Liver (tissue), 8 donors: ENCODE measurements at regions not wholly inside any gene's neighbourhood (a gene's known extent, or its start where the extent isn't known, plus 50 kb on each side); places are given as distances from the start of the nearest gene placed in this dataset.

Experiments
- DNase-seq: peaks from one replicate; pipeline ENCODE4 v3.0.0-alpha.2; 2017; ENCODE audit warnings: low spot score
- H3K27ac ChIP-seq, 2 donors: one replicate each; pipeline ENCODE4 v1.7.0; 2013; ENCODE audit warnings: inconsistent platforms in 2 of 2, low read length in 2 of 2, control low read depth in 1 of 2, low read depth in 1 of 2, mild to moderate bottlenecking in 1 of 2
- H3K27me3 ChIP-seq, 4 donors: one replicate each; pipeline versions ENCODE4 v1.6.1 to v1.7.0; 2013; ENCODE audit warnings: low read length in 3 of 4, inconsistent platforms in 1 of 4, mild to moderate bottlenecking in 1 of 4, moderate library complexity in 1 of 4; ENCODE audit not compliant: control insufficient read depth in 4 of 4, insufficient read depth in 4 of 4
- H3K36me3 ChIP-seq, 4 donors: one replicate each; pipeline versions ENCODE4 v1.6.1 to v1.7.0; 2013; ENCODE audit warnings: low read length in 3 of 4, mild to moderate bottlenecking in 3 of 4, low read depth in 1 of 4, moderate library complexity in 1 of 4; ENCODE audit not compliant: control insufficient read depth in 4 of 4, insufficient read depth in 3 of 4
- H3K4me1 ChIP-seq, 4 donors: one replicate each; pipeline versions ENCODE4 v1.6.1 to v1.7.0; 2013; ENCODE audit warnings: low read length in 3 of 4, mild to moderate bottlenecking in 3 of 4, moderate library complexity in 1 of 4; ENCODE audit not compliant: control insufficient read depth in 4 of 4, insufficient read depth in 4 of 4
- H3K4me3 ChIP-seq, 3 donors: one replicate each; pipeline versions ENCODE4 v1.6.1 to v1.7.0; 2013; ENCODE audit warnings: low read length in 3 of 3, control low read depth in 1 of 3, low read depth in 1 of 3, mild to moderate bottlenecking in 1 of 3
- H3K9ac ChIP-seq, 2 donors: one replicate each; pipeline ENCODE4 v1.7.0; 2013; ENCODE audit warnings: low read length in 2 of 2, mild to moderate bottlenecking in 2 of 2, moderate library complexity in 2 of 2, control low read depth in 1 of 2, low read depth in 1 of 2
- H3K9me3 ChIP-seq, 4 donors: one replicate each; pipeline versions ENCODE4 v1.6.1 to v1.7.0; 2013; ENCODE audit warnings: low read length in 3 of 4; ENCODE audit not compliant: control insufficient read depth in 4 of 4
- ATF3 ChIP-seq: IDR thresholded peaks from 2 replicates; pipeline ENCODE4 v1.6.1; 2016; ENCODE audit warnings: antibody characterized with exemption
- CTCF ChIP-seq: fragments of 150-350 bp; IDR thresholded peaks from 2 replicates; pipeline ENCODE4 v1.5.1; 2017; ENCODE audit warnings: improper control_type of control experiment, low read depth, low read length; ENCODE audit not compliant: missing input control
- EGR1 ChIP-seq, 2 donors: IDR thresholded peaks; 2 replicates each; pipeline ENCODE4 v1.6.1; 2016 to 2018; ENCODE audit warnings: antibody characterized with exemption in 2 of 2, low read depth in 2 of 2
- FOXA1 ChIP-seq: IDR thresholded peaks from 2 replicates; pipeline ENCODE4 v1.6.1; 2016; ENCODE audit warnings: antibody characterized with exemption
- FOXA2 ChIP-seq: IDR thresholded peaks from 2 replicates; pipeline ENCODE4 v1.6.1; 2016; ENCODE audit warnings: antibody characterized with exemption
- GABPA ChIP-seq, 2 donors: IDR thresholded peaks in 1 of 2; conservative IDR thresholded peaks in 1 of 2; 2 replicates each; pipeline ENCODE4 v1.6.1; 2016; ENCODE audit warnings: antibody characterized with exemption in 2 of 2, mild to moderate bottlenecking in 1 of 2, moderate library complexity in 1 of 2
- HNF4A ChIP-seq, 2 donors: conservative IDR thresholded peaks; 2 replicates each; pipeline ENCODE4 v1.6.1; 2016; ENCODE audit warnings: antibody characterized with exemption in 2 of 2, mild to moderate bottlenecking in 2 of 2
- HNF4G ChIP-seq: IDR thresholded peaks from 2 replicates; pipeline ENCODE4 v1.6.1; 2016; ENCODE audit warnings: antibody characterized with exemption
- JUND ChIP-seq, 2 donors: IDR thresholded peaks; 2 replicates each; pipeline ENCODE4 v1.6.1; 2016; ENCODE audit warnings: antibody characterized with exemption in 2 of 2
- MAX ChIP-seq: IDR thresholded peaks from 2 replicates; pipeline ENCODE4 v1.6.1; 2016; ENCODE audit warnings: antibody characterized with exemption
- NR2F2 ChIP-seq: IDR thresholded peaks from 2 replicates; pipeline ENCODE4 v1.6.1; 2016; ENCODE audit warnings: antibody characterized with exemption
- RAD21 ChIP-seq, 2 donors: IDR thresholded peaks; 2 replicates each; pipeline ENCODE4 v1.6.1; 2016; ENCODE audit warnings: antibody characterized with exemption in 2 of 2, mild to moderate bottlenecking in 2 of 2
- REST ChIP-seq: IDR thresholded peaks from 2 replicates; pipeline ENCODE4 v1.6.1; 2016; ENCODE audit warnings: antibody characterized with exemption, mild to moderate bottlenecking
- RXRA ChIP-seq, 2 donors: IDR thresholded peaks; 2 replicates each; pipeline ENCODE4 v1.6.1; 2017 to 2018; ENCODE audit warnings: antibody characterized with exemption in 2 of 2, mild to moderate bottlenecking in 1 of 2
- SP1 ChIP-seq: IDR thresholded peaks from 2 replicates; pipeline ENCODE4 v1.6.1; 2018; ENCODE audit warnings: antibody characterized with exemption, mild to moderate bottlenecking
- TAF1 ChIP-seq: conservative IDR thresholded peaks from 2 replicates; pipeline ENCODE4 v1.6.1; 2016; ENCODE audit warnings: antibody characterized with exemption, mild to moderate bottlenecking
- YY1 ChIP-seq: IDR thresholded peaks from 2 replicates; pipeline ENCODE4 v1.6.1; 2016; ENCODE audit warnings: antibody characterized with exemption, mild to moderate bottlenecking
- ZBTB33 ChIP-seq: IDR thresholded peaks from 2 replicates; pipeline ENCODE4 v1.6.1; 2016; ENCODE audit warnings: antibody characterized with exemption
- WGBS: extraction: QIAGEN DNeasy Blood & Tissue Kit; methylation state at CpG from one replicate; pipeline ENCODE4 v1.1.7; 2013; 5-methylcytosine and 5-hydroxymethylcytosine counted together
- donor health status: healthy.
- donor health status: healthy.
- donor health status: healthy.
- donor health status: healthy.
- donor health status: healthy.

- Histone ChIP-seq H3K36me3 (no peaks in the 10 kb centered on the region), H3K27ac (no peak overlapping the region), H3K4me3 (no peak overlapping the region), H3K4me1 (no peaks in the 10 kb centered on the region), H3K9me3 (no peaks in the 10 kb centered on the region), H3K27me3 (peaks cover 0 to 4% (median 0%) of the 10 kb centered on the region in 4 donors), H3K9ac (no peak overlapping the region)
- DNase-seq, result no peak
- TF ChIP-seq NR2F2 (no peak), HNF4A (conservative IDR thresholded peaks at IDR 0.05) (no peak), FOXA2 (no peak), MAX (no peak), ZBTB33 (no peak), HNF4G (no peak), FOXA1 (no peak), SP1 (no peak), YY1 (no peak), REST (no peak), CTCF (no peak), EGR1 (IDR thresholded peaks at IDR 0.05; ENCODE audit: low read depth in 2 of 2) (no peak), RXRA (IDR thresholded peaks at IDR 0.05) (no peak), TAF1 (no peak), GABPA (IDR thresholded peaks at IDR 0.05 in 1 of 2, conservative IDR thresholded peaks at IDR 0.05 in 1 of 2) (no peak), RAD21 (IDR thresholded peaks at IDR 0.05) (no peak)
These were observed 247.2 kb downstream of the FAM170A start for GRCh38 chr5:119876522-119876921.

- whole genome bisulfite sequencing, result 57% methylated on average over 2 of the region's 2 CpGs
- Histone ChIP-seq H3K27ac (no peak overlapping the region), H3K9me3 (no peaks in the 10 kb centered on the region), H3K27me3 (peaks cover 0 to 4% (median 0%) of the 10 kb centered on the region in 4 donors), H3K4me1 (no peaks in the 10 kb centered on the region), H3K36me3 (no peaks in the 10 kb centered on the region), H3K9ac (no peak overlapping the region), H3K4me3 (no peak overlapping the region)
- no peak for DNase-seq
- TF ChIP-seq REST, result no peak
- no peak for TF ChIP-seq HNF4A (conservative IDR thresholded peaks at IDR 0.05)
- TF ChIP-seq RXRA (IDR thresholded peaks at IDR 0.05), result no peak
- no peak for TF ChIP-seq EGR1 (IDR thresholded peaks at IDR 0.05; ENCODE audit: low read depth in 2 of 2)
- TF ChIP-seq ATF3, result no peak
- no peak for TF ChIP-seq YY1
- no peak for TF ChIP-seq JUND (IDR thresholded peaks at IDR 0.05)
- TF ChIP-seq HNF4G, result no peak
- no peak for TF ChIP-seq SP1
- no peak for TF ChIP-seq CTCF
These were observed 249.4 kb downstream of the FAM170A start for GRCh38 chr5:119878712-119879111.
